ENCODE measurements at regions not wholly inside any gene's neighbourhood (a gene's known extent, or its start where the extent isn't known, plus 50 kb on each side); places are given as distances from the start of the nearest gene placed in this dataset.

- no peak overlapping the region for H3K27ac ChIP-seq
These were observed 2858.1 kb upstream of the PCDH20 start for GRCh38 chr13:64273780-64274179.

GRCh38 chr13:64272681-64273080 is 2857.0 kb upstream of the PCDH20 start:
- Histone ChIP-seq H3K9me3 (no peaks in the 10 kb centered on the region), H3K4me1 (no peaks in the 10 kb centered on the region), H3K27me3 (no peaks in the 10 kb centered on the region), H3K27ac (no peak overlapping the region), H3K9ac (ENCODE audit: low read depth in 2 of 2, low read length in 2 of 2) (no peak overlapping the region), H3K4me3 (no peak overlapping the region), H3K36me3 (no peaks in the 10 kb centered on the region)
- no peak for DNase-seq
- intact Hi-C loops (cut with DNase I) = no loop called here
- TF ChIP-seq CTCF (IDR thresholded peaks at IDR 0.05) = no peak

More at GRCh38 chr13:64273780-64274179, 2858.1 kb upstream of the PCDH20 start:
- H3K4me1 ChIP-seq = no peaks in the 10 kb centered on the region
- H3K9ac ChIP-seq (ENCODE audit: low read depth in 2 of 2, low read length in 2 of 2) = no peak overlapping the region
- intact Hi-C loops (cut with DNase I) = no loop called here
- H3K4me3 ChIP-seq = no peak overlapping the region
- H3K27me3 ChIP-seq = no peaks in the 10 kb centered on the region
- TF ChIP-seq CTCF (IDR thresholded peaks at IDR 0.05) = no peak
- H3K36me3 ChIP-seq = no peaks in the 10 kb centered on the region
- H3K9me3 ChIP-seq = no peaks in the 10 kb centered on the region
- DNase-seq = no peak

GRCh38 chr13:64266024-64266423 is 2850.4 kb upstream of the PCDH20 start:
- H3K36me3 ChIP-seq = no peaks in the 10 kb centered on the region
- no peaks in the 10 kb centered on the region for H3K27me3 ChIP-seq
- no peak for DNase-seq
- no peak overlapping the region for H3K9ac ChIP-seq (ENCODE audit: low read depth in 2 of 2, low read length in 2 of 2)
- H3K27ac ChIP-seq = no peak overlapping the region
- intact Hi-C loops (cut with DNase I) = no loop called here
- no peaks in the 10 kb centered on the region for H3K9me3 ChIP-seq
- H3K4me1 ChIP-seq = no peaks in the 10 kb centered on the region
- no peak for TF ChIP-seq CTCF (IDR thresholded peaks at IDR 0.05)
- no peak overlapping the region for H3K4me3 ChIP-seq

- no peaks in the 10 kb centered on the region for H3K9me3 ChIP-seq
- H3K4me1 ChIP-seq = no peaks in the 10 kb centered on the region
- DNase-seq = no peak
These were observed 2847.6 kb upstream of the PCDH20 start for GRCh38 chr13:64263285-64263684.

GRCh38 chr13:64256751-64257150 is 2841.1 kb upstream of the PCDH20 start:
- no peak for TF ChIP-seq CTCF (IDR thresholded peaks at IDR 0.05)
- H3K9me3 ChIP-seq = no peaks in the 10 kb centered on the region

More at GRCh38 chr13:64263285-64263684, 2847.6 kb upstream of the PCDH20 start:
- Histone ChIP-seq H3K27me3 (no peaks in the 10 kb centered on the region), H3K4me3 (no peak overlapping the region), H3K27ac (no peak overlapping the region), H3K36me3 (no peaks in the 10 kb centered on the region), H3K9ac (ENCODE audit: low read depth in 2 of 2, low read length in 2 of 2) (no peak overlapping the region)
- TF ChIP-seq CTCF (IDR thresholded peaks at IDR 0.05) = no peak
- intact Hi-C loops (cut with DNase I) = no loop called here

GRCh38 chr13:64255988-64256387 is 2840.3 kb upstream of the PCDH20 start:
- Histone ChIP-seq H3K27ac (no peak overlapping the region), H3K9me3 (no peaks in the 10 kb centered on the region), H3K9ac (ENCODE audit: low read depth in 2 of 2, low read length in 2 of 2) (no peak overlapping the region), H3K36me3 (no peaks in the 10 kb centered on the region), H3K4me1 (no peaks in the 10 kb centered on the region), H3K4me3 (no peak overlapping the region), H3K27me3 (no peaks in the 10 kb centered on the region)
- intact Hi-C loops (cut with DNase I) = no loop called here
- TF ChIP-seq CTCF (IDR thresholded peaks at IDR 0.05) = no peak
- DNase-seq = no peak

More at GRCh38 chr13:64256751-64257150, 2841.1 kb upstream of the PCDH20 start:
- intact Hi-C loops (cut with DNase I) = no loop called here
- Histone ChIP-seq H3K9ac (ENCODE audit: low read depth in 2 of 2, low read length in 2 of 2) (no peak overlapping the region), H3K4me1 (no peaks in the 10 kb centered on the region), H3K27ac (no peak overlapping the region), H3K36me3 (no peaks in the 10 kb centered on the region), H3K4me3 (no peak overlapping the region), H3K27me3 (no peaks in the 10 kb centered on the region)
- no peak for DNase-seq

Data from colonic mucosa (tissue), 4 donors.